Activated naive CD8-positive, alpha-beta T cell treated with anti-CD3 and anti-CD28 coated beads, Interleukin-2, amount 10 ng/mL, durations not matched to agents 7 days and 5 days (primary cell): ENCODE measurements at regions not wholly inside any gene's neighbourhood (a gene's known extent, or its start where the extent isn't known, plus 50 kb on each side); places are given as distances from the start of the nearest gene placed in this dataset.

Experiments used
- ATAC-seq: fragments of 150-1000 bp; cut with Tn5 transposase; one replicate; pipeline ENCODE4 v1.10.0; 2021; ENCODE audit warnings: low read depth, moderate library complexity
- POLR2A ChIA-PET: fragments of 350-600 bp; sonication (Branson Sonifier 250); formaldehyde crosslinking; loops from one replicate; lab custom pipeline; 2021; ENCODE audit warnings: antibody characterized with exemption; lab: Charles Lee
- DNase-seq: peaks from one replicate; pipeline ENCODE4 v3.0.0; 2021
- H3K27ac Mint-ChIP-seq: one replicate; pipeline ENCODE4 v1.8.0; 2022; ENCODE audit warnings: mild to moderate bottlenecking, mixed read lengths
- H3K27me3 Mint-ChIP-seq: one replicate; pipeline ENCODE4 v1.8.0; 2022; ENCODE audit warnings: mild to moderate bottlenecking, moderate library complexity, mixed read lengths
- H3K36me3 Mint-ChIP-seq: one replicate; pipeline ENCODE4 v1.8.0; 2021; ENCODE audit warnings: mild to moderate bottlenecking, mixed read lengths
- H3K4me1 Mint-ChIP-seq: one replicate; pipeline ENCODE4 v1.8.0; 2021; ENCODE audit warnings: mixed read lengths
- H3K4me3 Mint-ChIP-seq: one replicate; pipeline ENCODE4 v1.8.0; 2022; ENCODE audit warnings: mild to moderate bottlenecking, moderate library complexity, mixed read lengths
- H3K9me3 Mint-ChIP-seq: one replicate; pipeline ENCODE4 v1.8.0; 2021; ENCODE audit warnings: mixed read lengths

DNA sequence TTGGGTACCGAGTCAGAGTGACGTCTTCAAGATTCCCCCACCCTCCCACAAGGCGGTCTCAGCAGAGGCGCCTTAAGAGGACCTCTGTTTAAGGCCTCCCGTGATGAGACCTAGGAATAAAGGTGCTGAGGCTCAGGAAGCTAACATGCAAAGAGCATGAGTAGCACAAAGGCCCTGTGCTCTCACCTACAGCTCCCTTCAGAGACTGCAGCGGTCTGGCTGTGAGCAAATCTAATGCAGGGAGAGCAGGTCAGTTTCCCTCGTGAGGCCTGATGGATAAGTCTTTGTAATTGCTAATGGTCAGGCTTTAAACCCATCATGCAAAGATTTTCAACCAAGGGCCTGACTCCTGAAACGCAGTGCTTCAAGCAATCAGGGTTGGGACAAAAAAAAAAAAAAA is 909.3 kb upstream of the GHITM start:
- Mint-ChIP-seq H3K27me3 (no peaks in the 10 kb centered on the region), H3K36me3 (no peaks in the 10 kb centered on the region), H3K4me3 (no peak overlapping the region), H3K4me1 (no peaks in the 10 kb centered on the region), H3K9me3 (peaks cover 3% of the 10 kb centered on the region), H3K27ac (no peak overlapping the region)
- POLR2A ChIA-PET = no interaction called here
- ATAC-seq (no peak), DNase-seq (no peak)

DNA sequence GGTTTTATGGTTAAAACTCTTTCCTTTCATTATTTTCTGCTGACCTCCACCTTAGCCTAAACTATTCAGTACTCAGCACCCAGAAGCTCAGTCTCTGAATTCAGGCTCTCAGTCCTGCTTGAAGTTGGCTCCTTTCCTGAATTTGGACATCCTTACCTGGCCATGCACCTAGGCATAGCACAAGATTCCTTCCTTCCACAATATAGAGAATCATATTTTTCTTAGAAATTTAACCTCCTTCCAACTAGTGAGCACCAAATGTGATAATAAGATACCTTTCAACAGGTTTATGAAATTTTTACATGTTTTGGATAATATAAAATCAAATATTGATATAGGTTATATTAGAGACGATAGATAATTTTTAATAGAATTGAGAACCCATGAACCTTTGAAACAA is 905.6 kb upstream of the GHITM start:
- Mint-ChIP-seq H3K4me1 (no peaks in the 10 kb centered on the region), H3K9me3 (peaks cover 3% of the 10 kb centered on the region), H3K4me3 (no peak overlapping the region), H3K27ac (no peak overlapping the region), H3K27me3 (no peaks in the 10 kb centered on the region), H3K36me3 (no peaks in the 10 kb centered on the region)
- POLR2A ChIA-PET = no interaction called here
- ATAC-seq (no peak), DNase-seq (no peak)

DNA sequence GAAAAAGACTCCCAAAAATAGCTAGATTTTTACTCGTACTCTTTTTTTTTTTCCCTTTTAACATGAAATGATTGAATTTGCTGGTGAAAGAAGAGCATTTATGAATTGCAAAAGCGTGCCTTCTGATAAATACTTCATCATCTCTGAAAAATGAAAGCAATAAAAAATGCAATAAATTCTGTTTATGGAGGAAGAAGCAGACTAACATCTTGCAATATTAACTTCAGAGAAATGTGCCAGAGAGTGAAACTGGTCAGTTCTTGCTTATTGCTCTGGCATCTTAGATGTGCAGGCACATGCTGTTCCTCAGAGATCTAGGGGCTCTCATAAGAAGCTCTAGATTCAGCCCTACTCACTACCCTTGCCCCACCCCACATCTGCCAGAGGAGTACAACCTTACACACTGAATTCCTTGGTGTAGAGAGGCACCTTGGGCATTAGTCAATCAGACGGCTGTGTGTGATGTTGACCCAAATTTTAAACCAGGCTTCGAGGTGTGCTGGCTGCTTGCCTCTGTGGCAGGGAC is 891.1 kb upstream of the GHITM start:
- DNase-seq (no peak), ATAC-seq (no peak)
- Mint-ChIP-seq H3K4me1 (no peaks in the 10 kb centered on the region), H3K9me3 (peaks cover 10% of the 10 kb centered on the region), H3K36me3 (no peaks in the 10 kb centered on the region), H3K4me3 (no peak overlapping the region), H3K27ac (no peak overlapping the region), H3K27me3 (no peaks in the 10 kb centered on the region)
- POLR2A ChIA-PET = no interaction called here

DNA sequence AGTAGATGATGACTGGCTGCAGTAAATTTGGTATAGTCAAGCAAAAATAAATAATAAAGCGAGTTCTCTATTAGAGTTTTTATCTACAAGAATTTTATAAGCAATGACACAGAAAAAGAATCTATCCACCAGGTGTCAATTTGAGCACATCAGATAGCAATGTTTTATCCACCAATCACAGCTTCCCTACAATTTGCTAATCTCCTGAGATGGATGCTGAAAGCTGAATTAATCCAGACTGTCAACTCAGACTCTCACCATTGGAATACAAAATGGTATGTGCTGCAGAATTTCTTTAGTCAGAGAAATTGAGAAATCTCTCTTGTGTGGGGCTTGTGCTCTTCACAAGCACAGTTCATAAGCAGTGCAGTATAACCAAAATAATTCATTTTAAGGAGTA is 888.9 kb upstream of the GHITM start:
- H3K36me3 Mint-ChIP-seq = no peaks in the 10 kb centered on the region
- H3K9me3 Mint-ChIP-seq = peaks cover 15% of the 10 kb centered on the region
- H3K27ac Mint-ChIP-seq = no peak overlapping the region
- DNase-seq (no peak), ATAC-seq (no peak)
- no peaks in the 10 kb centered on the region for H3K4me1 Mint-ChIP-seq
- POLR2A ChIA-PET = no interaction called here
- no peak overlapping the region for H3K4me3 Mint-ChIP-seq
- H3K27me3 Mint-ChIP-seq = no peaks in the 10 kb centered on the region

DNA sequence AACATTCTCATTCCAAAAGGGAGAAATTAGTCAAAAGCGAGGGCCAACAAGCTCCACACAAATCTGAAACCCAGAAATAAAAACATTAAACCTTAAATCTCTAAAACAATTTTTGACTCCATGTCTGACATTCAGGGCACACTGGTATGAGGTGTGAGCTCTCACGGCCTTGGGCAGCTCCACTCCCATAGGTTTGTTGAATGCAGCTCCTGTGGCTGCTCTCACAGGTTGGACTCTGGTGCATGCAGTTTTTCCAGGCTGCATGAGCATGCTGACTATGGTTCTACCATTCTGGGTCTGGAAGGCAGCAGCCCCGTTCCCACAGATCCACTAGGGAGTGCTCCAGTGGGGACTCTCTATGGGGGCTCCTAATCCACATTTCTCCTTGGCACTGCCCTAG is 887.1 kb upstream of the GHITM start:
- no peaks in the 10 kb centered on the region for H3K27me3 Mint-ChIP-seq
- H3K9me3 Mint-ChIP-seq = peaks cover 14% of the 10 kb centered on the region
- no peak overlapping the region for H3K27ac Mint-ChIP-seq
- POLR2A ChIA-PET = no interaction called here
- DNase-seq (no peak), ATAC-seq (no peak)
- H3K36me3 Mint-ChIP-seq = no peaks in the 10 kb centered on the region
- H3K4me3 Mint-ChIP-seq = no peak overlapping the region
- no peaks in the 10 kb centered on the region for H3K4me1 Mint-ChIP-seq

DNA sequence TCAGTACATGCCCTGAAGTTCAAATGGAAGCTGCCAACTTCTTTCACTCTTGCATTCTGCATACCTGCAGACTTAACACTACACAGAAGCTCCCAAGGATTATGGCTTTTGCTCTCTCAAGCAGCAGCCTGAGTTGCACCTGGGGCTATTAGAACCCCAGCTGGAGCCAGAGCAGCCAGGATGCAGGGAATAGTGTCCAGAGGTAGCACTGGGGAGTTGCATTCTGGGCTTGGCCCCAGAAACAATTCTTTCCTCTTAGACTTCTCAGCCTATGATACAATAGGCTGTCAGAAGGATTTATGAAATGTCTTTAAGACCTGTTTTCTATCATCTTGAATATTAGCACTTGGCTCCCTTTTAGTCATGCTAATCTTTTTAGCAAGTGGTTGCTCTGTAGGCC is 886.7 kb upstream of the GHITM start:
- Mint-ChIP-seq H3K27ac (no peak overlapping the region), H3K9me3 (peaks cover 14% of the 10 kb centered on the region), H3K36me3 (no peaks in the 10 kb centered on the region), H3K4me1 (no peaks in the 10 kb centered on the region), H3K27me3 (no peaks in the 10 kb centered on the region), H3K4me3 (no peak overlapping the region)
- ATAC-seq (no peak), DNase-seq (no peak)
- POLR2A ChIA-PET = no interaction called here

DNA sequence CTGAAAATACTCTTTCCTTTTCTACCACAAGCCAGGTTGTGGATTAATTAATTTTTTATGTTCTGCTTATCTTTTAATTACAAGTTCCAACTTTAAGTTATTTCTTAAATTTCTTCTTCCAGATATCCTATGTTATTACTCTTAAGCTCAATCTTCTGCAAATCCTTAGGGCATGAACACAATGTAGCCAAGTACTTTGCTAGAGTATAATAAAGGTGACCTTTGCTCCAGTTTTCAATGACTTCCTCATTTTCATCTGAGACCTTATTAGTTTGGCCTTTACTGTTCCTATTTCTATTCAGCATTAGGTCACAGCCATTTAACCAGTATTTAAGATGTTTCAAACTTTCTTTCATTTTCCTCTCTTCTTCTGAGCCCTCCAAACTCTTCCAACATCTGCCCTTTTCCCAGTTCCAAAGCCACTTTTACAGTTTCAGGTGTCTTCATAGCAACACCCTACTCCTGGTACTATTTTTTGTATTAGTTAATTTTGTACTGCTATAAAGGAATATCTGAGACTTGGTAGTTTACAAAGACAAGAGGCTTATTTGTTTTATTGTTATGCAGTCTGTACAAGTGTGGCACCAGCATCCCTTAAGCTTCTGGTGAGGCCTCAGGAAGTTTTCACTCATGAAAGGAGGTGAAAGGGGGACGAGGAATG is 886.2 kb upstream of the GHITM start:
- no peaks in the 10 kb centered on the region for H3K4me1 Mint-ChIP-seq
- no peak overlapping the region for H3K27ac Mint-ChIP-seq
- no peak for ATAC-seq
- no peaks in the 10 kb centered on the region for H3K27me3 Mint-ChIP-seq
- H3K36me3 Mint-ChIP-seq = no peaks in the 10 kb centered on the region
- POLR2A ChIA-PET = no interaction called here
- peaks cover 14% of the 10 kb centered on the region for H3K9me3 Mint-ChIP-seq
- DNase-seq = no peak
- no peak overlapping the region for H3K4me3 Mint-ChIP-seq

DNA sequence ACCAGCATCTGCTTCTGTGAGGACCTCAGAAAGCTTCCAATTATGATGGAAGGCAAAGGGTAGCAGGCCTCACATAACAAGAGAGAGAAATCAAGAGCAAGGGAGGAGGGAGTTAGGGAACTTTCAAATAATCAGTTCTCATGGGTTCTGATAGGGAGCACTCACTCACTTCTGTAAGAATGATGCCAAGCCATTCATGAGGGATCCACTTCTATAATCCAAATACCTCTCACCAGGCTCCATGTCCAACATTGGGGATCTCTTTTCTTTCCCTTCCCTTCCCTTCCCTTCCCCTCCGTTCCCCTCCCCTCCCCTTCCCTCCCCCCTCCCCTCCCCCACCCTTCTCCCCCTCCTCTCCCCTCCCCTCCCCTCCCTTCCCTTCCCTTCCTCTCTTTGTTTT is 884.6 kb upstream of the GHITM start:
- Mint-ChIP-seq H3K4me3 (no peak overlapping the region), H3K27me3 (no peaks in the 10 kb centered on the region), H3K36me3 (no peaks in the 10 kb centered on the region), H3K4me1 (no peaks in the 10 kb centered on the region), H3K9me3 (peaks cover 12% of the 10 kb centered on the region), H3K27ac (no peak overlapping the region)
- no peak for ATAC-seq
- no peak for DNase-seq
- POLR2A ChIA-PET = no interaction called here

DNA sequence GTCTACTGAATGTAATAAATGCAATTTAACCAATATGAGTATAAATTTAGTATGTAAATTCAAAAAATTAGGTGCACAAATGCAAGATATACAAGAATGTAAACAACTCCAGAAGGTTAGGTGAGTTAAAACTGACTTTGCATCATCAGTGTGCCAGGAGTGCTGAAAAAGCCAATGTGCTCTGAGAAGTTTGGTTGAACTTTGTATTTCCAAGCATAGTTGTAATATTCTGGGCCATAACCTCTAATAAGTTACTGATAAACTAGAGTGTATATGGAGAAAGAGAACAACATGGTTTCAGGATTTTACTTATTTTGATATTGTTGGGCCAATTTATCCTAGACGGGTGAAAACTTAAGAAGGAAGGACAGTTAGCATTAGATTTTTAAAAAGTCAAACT is 876.9 kb upstream of the GHITM start:
- ATAC-seq = no peak
- Mint-ChIP-seq H3K4me3 (no peak overlapping the region), H3K4me1 (no peaks in the 10 kb centered on the region), H3K27me3 (no peaks in the 10 kb centered on the region), H3K27ac (no peak overlapping the region), H3K36me3 (no peaks in the 10 kb centered on the region), H3K9me3 (no peaks in the 10 kb centered on the region)
- no peak for DNase-seq
- POLR2A ChIA-PET = no interaction called here

DNA sequence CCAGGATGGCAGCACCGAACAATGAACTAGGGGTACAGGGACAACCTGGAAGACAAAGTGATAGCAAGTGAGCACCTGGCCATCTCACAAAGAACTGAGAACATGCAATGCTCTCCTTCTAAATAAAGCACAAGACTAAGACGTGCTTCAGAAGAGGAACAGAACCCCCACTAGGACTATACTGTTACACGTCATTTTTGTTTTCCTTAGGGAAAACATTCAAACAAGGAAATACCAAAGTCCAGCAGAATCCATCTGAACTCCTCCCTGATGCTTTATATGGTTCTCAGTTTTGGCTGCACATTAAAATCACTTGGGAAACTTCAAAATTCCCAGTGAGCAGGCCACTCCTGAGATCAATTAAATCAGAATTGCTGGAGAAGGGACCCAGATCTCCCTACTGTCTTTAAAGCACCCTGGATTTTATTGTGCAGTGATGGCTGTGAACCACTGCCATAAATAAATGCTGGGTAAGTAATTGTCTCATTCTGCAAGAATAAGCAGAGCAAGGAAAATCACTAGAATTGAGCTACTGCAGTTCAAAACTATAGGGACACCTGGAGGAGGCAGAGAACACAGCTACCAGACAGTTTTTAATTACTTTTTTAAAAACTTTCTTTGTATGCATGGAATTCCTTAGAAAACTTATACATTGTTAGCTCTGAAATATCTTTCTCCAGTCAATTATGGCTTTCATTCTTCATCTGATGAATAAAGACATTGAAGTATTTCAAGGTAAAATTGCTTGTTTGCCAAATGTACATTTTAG is 866.5 kb upstream of the GHITM start:
- Mint-ChIP-seq H3K4me1 (no peaks in the 10 kb centered on the region), H3K9me3 (no peaks in the 10 kb centered on the region), H3K36me3 (no peaks in the 10 kb centered on the region), H3K27me3 (no peaks in the 10 kb centered on the region), H3K4me3 (no peak overlapping the region), H3K27ac (no peak overlapping the region)
- DNase-seq (no peak), ATAC-seq (no peak)
- POLR2A ChIA-PET = no interaction called here

DNA sequence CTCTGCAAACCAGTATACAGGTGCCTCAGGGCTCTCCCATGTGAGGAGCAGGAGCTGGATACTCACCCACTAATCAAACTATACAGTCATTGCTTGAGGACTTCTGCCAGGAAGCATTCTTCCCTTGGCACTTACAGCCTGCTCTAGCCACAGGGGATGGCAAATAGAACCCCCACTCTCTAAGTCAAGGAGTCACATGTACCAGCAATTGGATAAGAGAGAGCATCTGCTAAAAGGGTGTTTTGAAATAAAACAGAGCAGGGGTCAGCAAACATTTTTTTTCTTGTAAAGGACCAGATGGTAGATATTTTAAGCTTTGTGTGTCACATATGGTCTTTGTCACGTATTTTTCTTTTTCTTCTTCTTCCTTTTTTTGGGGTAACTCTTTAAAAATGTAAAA is 865.2 kb upstream of the GHITM start:
- no peak for ATAC-seq
- Mint-ChIP-seq H3K36me3 (no peaks in the 10 kb centered on the region), H3K4me3 (no peak overlapping the region), H3K4me1 (no peaks in the 10 kb centered on the region), H3K9me3 (no peaks in the 10 kb centered on the region), H3K27me3 (no peaks in the 10 kb centered on the region), H3K27ac (no peak overlapping the region)
- DNase-seq = no peak
- POLR2A ChIA-PET = no interaction called here

DNA sequence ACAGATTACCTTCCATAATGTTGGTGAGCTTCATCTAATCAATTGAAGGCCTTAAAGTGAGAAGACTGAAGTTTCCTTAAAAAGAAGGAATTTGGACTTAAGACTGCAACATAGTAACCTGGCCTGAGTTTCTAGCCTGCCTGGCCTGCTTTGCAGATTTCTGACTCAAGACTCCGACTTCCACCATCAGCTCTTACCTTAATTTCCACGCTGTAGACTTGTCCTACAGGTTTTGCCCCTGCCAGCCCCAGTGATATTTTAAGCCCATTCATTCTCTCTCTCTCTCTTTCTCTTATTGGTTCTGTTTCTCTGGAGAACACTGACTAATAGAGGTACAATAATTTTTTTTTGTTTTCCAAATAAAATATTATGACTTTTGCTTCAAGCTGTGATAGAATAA is 862.3 kb upstream of the GHITM start:
- ATAC-seq (no peak), DNase-seq (no peak)
- POLR2A ChIA-PET = no interaction called here
- no peaks in the 10 kb centered on the region for H3K27me3 Mint-ChIP-seq
- no peak overlapping the region for H3K4me3 Mint-ChIP-seq
- H3K9me3 Mint-ChIP-seq = peaks cover 2% of the 10 kb centered on the region
- no peak overlapping the region for H3K27ac Mint-ChIP-seq
- no peaks in the 10 kb centered on the region for H3K36me3 Mint-ChIP-seq
- no peaks in the 10 kb centered on the region for H3K4me1 Mint-ChIP-seq

DNA sequence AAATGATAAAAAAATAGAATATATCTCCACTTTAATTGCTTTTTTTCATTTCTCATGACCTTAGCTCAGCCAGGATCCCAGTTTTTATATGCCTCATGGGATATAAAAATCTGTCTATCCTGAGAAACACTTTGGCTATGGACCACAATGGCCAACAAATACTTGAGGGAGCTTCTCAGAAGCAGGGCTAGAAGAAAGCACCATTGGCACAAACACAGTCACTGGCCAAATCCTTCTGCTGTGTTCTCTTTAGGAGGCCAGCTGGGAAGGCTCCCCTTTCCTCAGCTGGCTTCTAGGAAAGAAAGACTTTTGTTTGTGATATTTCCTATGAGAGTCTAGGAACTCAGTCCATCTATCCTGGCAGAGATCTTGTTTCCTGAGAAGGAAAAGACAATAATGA is 856.2 kb upstream of the GHITM start:
- H3K9me3 Mint-ChIP-seq = peaks cover 3% of the 10 kb centered on the region
- ATAC-seq (no peak), DNase-seq (no peak)
- H3K27ac Mint-ChIP-seq = no peak overlapping the region
- no peaks in the 10 kb centered on the region for H3K27me3 Mint-ChIP-seq
- POLR2A ChIA-PET = no interaction called here
- no peaks in the 10 kb centered on the region for H3K4me1 Mint-ChIP-seq
- H3K4me3 Mint-ChIP-seq = no peak overlapping the region
- no peaks in the 10 kb centered on the region for H3K36me3 Mint-ChIP-seq

DNA sequence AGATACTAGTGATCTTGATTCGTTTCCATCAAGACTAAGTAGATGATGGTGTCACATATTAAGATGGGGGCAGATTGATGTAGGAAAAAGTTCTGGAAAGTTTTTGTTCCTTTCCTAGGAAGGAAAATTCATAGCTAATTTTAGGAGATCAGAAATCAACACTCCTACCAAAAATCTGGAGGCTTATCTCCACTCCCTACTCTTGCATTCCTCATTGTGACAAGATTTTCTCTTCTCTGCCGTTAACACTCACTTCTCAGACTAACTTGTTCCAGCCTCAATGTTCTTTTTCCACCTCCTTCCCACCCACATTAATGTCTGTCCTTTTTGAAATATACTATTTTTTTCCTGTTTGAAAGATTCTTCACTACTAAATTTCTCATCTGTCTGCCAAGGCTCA is 851.9 kb upstream of the GHITM start:
- ATAC-seq (no peak), DNase-seq (no peak)
- no peak overlapping the region for H3K4me3 Mint-ChIP-seq
- H3K4me1 Mint-ChIP-seq = no peaks in the 10 kb centered on the region
- H3K36me3 Mint-ChIP-seq = no peaks in the 10 kb centered on the region
- no peak overlapping the region for H3K27ac Mint-ChIP-seq
- H3K27me3 Mint-ChIP-seq = no peaks in the 10 kb centered on the region
- POLR2A ChIA-PET = no interaction called here
- H3K9me3 Mint-ChIP-seq = peaks cover 2% of the 10 kb centered on the region
